Stimulated activated naive CD4-positive, alpha-beta T cell (primary cell): ENCODE measurements at regions not wholly inside any gene's neighbourhood (a gene's known extent, or its start where the extent isn't known, plus 50 kb on each side); places are given as distances from the start of the nearest gene placed in this dataset.

Experiments
- DNase-seq, 6 experiments: peaks; one replicate each; lab custom pipeline; 2025; lab: John Stamatoyannopoulos, UW

DNA sequence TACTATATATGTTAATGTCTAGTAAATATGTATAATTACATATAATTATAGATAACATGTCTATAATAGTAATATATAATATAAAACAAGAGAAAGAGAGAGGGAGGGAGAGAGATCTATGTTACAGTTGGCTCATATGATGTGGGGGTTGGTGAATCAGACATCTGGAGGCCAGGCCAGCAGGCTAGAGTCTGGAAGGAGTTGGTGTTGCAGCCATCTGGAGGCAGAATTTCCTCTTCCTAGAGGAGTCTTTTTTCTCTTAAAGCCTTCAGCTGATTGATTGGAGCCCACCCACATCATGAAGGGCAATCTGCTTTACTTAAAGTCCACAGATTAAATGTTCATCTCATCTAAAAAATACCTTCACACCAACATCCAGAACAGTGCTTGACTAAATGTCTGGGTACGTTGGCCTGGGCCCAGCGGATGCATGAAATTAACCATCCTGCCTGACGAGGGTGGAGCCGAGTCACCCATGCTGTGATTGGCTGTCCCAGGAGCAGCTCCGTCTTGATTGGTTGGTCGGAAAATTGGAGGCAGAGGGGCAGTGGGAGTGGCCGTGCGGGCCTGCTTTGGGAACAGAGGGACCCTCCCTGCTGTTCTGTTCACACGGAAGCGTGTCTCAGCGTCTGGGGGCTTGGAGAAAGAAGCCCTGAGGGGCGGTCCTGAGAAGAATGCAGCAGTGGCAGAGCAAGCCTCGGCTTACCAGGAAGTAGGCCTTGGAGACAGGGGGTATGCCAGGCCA, 392.4 kb downstream of the QKI start:
- no peak for DNase-seq

DNA sequence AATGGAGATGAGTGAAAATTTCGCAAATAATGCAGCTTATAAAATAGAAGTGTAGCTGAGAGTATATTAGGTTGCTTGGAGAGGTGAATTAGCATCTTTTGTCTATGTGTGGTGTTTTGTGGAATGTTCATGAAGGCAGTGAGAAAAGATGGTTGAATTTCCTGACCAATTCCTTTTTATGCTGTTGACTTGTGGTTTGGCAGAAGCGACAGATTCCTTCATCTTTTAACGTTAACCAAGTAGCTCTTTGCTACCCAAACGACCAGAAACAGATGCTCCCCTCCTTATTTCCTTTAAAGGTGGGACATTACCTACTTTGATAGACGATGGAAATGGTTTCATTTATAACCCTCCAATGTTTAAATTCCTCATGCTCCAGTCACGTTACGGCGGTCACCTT, 390.5 kb downstream of the QKI start:
- no peak for DNase-seq

DNA sequence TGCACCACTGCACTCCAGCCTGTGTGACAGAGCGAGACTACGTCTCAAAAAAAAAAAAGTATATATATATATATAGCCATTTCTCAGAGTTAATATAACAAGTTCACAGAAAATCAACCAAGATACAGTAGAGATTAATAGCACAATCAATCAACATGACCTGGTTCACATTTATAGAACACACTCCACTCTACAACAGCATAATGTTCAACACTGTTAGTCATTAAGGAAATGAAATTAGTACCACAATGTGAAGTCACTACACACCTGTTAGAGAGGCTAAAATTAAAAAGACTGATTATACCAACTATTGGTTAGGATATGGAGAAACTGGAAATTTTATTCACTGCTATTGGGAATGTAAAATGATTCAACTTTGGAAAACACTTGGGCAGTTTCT, 387.7 kb downstream of the QKI start:
- DNase-seq = no peak

DNA sequence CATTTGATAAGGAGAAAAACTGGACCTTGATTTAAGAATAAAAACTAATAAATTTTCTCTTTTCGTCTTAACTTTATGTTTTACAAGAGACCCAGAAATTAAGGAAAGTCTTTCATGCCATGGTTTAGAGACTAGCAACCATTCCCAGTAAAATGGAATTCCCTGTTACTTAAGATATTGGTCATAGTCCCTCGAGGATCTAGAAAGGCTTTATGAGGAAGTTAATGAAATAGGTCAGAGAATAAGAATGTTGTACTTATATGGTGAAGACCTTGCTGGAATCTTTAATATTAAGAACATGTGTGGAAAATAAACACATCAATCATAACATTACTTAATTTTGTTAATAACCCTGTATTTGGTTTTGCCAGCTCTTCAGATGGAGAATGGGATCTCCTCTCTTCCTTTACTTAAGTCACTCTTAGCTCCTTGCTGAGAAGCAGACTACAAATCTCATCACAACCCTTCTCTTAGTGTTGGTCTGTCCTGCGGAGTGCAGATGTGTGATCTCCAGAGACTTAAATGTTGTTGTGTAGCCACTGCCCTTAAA, 382.9 kb downstream of the QKI start:
- DNase-seq = no peak

DNA sequence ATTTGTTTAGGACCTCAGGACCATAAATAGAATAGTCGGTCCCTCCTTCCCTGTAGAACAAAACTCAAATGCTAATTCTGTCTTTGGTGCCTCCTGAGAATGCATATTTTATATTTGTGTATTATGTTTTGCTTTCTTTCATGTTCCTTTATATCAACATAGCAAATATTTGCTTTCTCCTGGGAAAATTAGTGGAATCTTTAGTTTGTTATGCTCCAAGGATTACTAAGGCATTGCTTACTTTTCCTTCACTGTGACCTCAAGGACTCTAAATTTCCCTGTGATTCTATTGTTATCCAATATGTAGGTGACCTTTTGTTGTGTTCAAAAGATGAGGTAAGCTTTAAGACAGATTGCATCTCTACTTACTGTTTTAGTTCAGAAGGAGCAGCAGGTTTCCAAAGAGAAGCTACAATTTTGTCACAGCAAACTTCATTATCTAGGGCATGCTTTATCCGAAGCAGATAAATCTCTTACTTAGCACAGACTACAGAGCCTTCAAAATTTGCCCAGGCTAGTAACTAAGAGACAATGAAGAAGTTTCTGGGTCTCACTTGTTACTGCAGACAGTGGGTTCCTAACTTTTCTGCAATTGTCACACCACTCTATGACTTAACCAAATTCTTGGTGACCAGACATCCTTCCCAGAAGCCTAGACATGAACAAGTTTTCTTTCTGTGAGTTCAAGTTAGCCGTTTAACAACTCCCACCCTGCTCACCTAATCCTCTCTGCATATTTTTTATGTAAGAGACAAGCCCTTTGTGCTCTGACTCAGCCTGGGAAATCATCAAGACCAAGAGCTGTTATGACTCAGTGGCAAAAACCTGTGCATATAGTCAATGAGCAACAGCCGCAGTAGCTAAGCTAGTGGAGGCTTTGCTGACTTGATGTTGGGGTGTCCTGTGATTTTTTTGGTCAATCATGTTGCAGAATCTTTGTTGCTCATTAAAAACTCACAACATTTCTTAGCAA, 378.8 kb downstream of the QKI start:
- no peak for DNase-seq

DNA sequence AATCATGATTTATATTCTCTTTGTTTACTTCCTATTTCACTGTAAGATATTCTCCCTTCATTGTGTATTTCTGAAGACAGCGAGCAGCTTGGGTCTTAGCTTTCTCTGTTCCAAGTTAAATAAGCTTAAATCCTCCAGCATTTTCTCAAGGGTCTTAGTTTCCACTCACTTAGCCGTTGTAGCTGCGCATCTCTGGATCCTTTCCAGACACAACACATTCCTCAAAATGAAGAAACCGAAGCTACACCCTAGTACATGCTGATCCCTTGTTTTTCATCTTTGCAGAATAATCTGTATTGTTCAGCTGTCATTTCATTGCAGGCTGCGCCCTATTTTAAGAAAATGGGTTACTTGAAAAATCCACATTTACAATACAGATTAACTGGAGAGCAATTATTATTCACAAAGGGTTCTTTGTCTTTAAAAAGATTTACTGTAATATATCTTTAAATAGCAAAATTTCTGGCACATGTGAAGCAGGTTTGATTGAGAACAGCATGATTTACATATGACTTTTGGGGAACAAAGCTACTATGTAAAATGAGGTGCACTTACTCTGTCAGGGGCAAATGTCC, 375.8 kb downstream of the QKI start:
- no peak for DNase-seq

DNA sequence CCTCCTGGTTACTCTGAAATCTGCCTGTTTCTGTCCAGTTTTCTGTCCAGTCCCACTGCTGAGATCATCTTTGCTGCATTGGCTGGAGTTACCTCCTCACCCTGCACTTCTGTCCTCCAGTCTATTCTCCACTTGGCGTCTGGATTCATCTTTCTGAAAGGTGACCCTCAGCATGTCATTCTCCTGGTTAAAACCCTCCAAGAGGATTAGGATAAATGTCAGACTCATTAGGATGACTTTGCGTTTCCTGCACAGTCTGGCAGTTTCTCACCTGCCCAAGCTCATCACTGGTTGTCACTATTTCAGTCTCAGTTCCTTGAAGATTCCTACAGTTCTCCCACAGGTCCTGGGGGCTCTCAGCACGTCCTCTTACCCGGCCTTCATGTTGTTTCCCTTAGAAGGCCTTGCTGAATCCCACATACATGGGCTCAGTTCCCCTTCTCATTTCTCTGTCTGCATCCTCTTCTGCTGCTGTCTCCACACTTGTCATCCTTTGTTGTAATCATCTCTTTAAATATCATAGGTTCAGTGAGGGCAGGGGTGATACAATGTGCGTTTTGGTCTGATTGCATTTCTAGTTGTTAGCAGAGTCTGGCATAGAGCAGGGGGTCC, 374.8 kb downstream of the QKI start:
- no peak for DNase-seq

DNA sequence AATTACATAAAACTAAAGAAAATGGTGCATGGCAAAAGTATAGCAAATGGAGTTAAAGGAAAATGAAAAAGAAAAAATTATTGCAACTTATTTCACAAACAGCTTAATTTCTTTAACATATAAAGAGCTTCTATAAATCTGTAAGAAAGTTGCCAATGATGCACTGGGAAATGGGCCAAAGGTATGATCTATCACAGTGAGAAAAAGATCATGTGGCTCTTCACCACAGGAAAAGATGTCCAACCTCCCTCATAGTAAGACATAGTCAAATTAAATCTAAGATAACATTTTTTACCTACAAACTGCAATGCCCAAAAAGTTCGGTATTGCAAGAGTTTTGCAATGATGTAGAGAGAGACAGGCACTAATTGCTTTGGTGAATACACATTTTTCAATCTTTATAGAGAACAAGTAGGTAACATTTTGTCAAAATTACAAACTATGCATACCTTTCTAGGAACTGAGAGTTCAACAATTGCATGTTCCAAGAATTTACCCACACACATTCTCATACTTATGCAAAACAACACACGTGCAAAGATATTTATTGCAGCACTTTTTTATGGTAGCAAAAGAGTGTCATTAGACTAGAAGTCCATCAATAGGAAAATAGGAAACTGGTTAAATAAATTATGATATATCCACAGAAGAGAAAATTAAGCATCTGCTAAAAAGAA, 372.6 kb downstream of the QKI start:
- DNase-seq = no peak

DNA sequence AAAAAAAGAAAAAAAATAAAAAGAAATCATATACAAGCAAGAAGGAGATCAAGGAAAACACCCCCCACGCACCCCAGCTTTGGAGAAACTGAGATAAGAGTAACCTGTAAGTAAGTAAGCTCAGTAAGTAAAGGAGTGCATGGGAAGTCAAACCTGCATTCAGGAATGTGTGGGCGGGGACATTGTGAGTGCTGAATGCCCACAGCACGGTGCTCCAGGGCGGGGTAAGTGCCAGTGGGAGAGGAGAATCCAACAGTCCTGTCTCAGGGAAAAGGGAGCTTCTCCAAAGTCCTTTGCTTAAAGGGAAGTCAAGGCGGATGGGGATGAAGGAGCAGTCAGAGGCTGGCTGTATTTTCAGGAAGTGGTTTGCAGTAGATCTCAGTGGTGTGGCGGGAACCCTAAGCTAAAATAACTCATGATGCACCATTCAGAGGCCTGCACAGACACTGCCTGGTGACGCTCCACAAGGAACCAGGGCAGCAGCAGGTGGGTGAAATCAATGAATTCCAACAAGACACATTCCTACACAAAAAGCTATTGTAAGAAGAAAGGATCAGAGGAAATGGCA, 368.0 kb downstream of the QKI start:
- DNase-seq = no peak

DNA sequence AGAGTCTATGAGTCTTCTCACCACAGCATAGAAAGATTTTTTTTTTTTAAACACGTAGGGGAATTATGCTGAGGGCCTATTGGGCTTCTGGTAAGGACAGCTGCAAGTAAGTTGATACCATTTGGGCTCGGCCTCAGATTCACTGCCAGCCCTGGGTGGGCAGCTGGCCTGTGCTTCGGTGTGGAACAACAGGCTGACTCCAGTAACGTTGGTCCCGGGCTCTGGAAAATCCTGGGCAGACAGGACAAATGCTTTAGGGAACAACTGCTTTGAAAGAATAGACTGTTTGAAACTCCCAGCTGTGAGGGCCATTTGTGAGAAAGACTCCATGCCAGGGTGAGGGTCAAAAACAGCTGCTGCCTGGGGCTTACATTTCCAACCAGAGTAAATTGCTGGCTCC, 366.5 kb downstream of the QKI start:
- DNase-seq = no peak

DNA sequence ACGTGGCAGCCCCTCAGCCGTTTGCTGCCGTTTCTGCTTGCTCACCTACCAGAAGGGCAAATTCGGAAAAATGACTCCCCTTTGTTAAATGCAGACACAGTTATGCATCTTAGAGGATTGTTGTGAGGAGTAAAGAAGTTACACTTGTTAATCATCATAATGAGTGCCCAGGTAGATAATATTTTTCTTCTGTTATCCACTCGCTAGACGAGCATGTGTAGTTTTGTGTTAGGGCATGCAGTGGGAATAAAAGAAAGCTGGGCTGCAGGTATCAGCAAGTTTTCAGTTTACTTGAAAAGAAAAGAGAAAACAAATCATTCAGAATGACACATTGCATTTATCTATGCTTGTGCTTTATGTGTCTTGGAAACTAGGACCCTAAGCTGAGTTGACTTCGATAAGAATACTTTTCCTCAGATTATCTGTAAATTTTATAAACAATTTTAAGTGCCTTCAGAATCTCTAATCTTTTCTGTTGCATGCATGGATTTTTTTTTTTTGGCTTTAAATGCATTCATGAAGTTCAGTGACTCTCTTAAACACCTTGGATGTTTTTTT, 365.3 kb downstream of the QKI start:
- DNase-seq = no peak

DNA sequence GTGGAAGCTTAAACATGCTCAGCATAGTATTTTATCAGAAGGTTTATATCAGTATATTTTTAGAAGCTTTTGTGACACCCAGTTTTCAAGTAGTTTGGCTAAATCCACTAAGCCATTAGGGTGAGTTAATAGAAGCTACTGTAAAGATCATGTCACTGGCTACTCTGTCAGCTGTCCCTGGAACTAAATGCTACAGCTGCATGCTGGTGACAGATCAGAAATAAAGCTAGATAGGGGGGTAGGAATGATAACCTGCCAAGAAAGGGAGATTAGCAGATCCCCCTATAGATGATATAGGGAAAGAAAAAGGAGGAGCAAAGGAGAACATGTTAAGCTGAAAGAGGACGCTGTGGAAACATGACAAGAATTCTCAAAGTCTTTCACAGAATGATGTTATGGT, 363.2 kb downstream of the QKI start:
- DNase-seq = no peak

DNA sequence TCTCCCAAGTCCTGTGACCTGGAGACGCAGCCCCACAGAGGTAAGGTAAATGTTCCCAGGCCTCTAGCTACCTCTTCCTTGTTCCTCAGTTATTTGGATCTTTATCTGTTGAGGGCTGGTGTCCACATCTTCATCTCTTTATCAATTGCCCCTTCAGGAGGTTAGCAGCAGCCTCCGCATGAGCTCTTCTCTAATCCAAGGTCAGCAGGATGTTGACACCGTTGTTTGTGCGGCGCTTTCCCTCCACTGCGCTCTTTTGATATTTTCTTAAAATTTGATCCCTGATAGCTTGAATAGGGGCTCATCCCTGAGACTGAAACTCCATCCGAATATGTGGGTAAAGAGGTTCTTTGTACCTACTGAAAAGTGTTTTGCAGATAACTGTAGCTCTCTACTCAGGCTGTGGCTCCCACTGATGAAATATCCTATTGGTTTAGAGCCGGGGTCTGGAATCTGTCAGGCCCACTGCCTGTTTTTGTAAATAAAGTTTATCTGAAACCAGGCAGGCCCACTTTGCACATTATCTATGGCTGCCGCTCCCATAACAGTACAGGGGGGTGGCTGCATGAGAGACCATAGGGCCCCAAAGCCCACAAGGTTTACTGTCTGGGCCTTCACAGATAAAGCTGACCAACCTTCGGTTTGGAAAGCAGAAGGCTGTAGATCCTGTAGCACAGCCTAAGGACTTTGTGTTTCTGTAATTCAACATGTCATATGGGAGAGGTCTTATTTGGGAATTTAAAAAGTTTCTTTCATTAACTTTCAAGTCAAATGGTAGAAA, 362.6 kb downstream of the QKI start:
- DNase-seq = no peak

DNA sequence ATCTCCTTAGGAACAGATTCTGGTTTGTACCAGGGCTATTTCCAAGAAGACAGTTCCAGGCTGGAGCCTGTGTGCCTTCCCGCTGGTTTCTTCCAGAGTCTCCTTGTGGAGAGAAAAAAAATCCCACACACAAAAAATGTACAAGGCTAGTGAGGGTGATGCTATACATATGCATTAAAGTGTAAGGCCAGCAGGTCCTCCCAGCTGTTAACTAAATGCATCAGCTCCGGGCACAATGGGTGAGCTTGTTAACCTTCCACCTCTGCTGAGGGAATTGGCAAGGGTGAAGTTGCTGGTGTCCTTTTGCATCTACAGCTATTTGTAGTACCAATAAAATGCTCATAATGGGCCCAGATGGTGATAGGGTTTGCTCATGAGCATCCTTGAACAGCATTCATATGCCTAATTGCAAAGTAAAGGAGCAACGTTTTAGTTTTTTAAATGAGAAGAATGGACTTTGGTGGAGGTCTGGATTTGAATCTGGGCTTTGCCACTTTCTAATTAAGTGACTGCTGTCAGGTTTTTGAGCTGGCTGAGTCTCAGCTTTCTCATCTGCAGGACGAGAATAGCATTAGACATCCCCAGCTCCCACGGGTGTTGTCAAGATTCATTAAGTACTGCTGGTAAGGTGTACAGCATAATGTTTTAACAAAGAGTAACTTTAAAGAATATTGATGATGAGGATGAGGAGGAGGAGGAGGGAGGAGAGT, 361.8 kb downstream of the QKI start:
- DNase-seq = no peak

DNA sequence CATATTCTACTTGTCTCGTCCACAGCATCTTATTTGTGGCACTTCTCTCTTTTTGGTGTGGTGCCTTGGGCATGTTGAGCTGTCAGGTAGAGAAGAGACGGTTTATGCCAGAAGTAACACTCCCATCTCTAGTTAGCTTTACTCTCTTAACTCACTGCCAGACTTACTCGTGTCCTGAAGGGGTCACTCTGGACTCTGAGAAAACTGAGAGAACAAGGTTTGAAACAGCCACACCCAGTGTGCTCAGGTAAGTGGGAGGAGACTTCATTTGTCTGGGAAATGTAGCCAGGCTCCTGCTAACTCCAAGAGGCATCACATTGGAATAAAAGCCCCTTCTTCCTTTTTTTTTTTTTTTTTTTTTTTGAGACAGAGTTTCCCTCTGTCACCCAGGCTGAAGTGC, 360.8 kb downstream of the QKI start:
- no peak for DNase-seq

DNA sequence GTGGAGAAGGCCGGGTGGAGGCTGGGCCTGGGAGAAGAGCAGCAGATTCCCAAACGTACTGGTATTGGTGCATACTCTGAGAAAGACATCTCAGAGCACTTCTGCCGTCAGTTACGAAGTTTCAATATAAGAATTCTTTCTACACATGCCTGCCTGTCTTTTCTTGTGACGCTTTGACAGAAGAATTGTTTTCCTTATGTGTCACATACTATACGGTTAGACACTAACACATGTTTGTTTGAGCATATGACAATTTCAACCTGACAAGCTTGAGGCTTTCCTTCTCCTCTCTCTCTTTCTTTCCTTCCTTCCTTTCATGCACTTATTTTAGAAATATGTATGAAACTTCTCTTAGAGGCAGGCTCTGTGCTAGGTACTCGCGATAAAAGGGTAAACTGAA, 360.0 kb downstream of the QKI start:
- DNase-seq = no peak

DNA sequence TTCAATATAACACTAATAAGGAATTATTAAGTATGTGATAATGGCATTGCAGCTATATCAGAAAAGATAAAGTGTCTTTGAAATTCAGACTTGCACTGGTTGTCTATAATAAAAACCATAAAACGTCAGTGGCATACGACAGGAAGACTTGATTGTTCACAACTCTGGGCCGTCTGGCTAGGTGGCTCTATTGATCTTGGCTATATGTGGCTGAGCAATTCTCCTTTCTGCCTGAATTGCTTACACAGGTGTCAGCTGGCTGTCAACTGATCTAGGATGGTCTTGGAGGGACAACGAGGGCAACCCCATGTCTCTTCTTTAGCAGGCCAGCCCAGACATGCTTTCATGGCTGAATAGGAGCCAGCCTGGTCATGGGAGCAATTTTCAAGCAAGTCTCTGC, 359.1 kb downstream of the QKI start:
- no peak for DNase-seq

DNA sequence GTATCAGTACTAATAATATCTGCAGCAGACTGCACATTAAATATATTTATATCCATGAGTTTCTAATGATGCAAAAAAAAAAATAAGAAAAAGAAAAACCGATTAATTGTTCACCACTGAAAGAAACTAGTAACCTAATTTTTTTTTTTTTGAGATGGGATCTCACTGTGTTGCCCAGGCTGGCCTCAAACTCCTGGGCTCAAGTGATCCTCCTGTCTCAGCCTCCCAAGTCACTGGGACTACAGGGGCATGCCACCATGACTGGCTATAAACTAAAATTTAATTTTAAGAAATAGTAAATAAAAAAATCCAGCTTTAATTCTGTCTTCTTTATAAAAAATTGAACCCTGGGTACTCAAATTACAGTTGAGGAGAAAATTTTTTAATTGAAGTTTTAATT, 358.2 kb downstream of the QKI start:
- DNase-seq = no peak

DNA sequence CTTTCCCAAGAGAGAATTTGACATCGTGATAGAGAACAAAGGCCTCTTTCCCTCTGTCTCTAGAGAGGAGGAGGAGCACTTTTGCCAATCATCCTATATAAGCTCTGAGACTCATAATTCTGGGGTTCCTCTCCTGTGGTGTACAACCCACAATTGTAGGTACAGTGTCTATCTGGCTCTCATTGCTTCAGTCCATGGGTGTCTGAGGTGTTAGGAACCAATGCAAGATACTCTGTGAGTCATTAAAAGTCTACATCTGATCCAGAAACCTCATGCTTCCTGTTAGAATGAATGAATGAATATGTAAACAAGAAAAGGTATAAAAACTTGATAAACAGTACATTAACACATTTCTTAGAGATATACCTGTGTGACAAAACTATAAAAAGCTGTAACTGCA, 356.7 kb downstream of the QKI start:
- DNase-seq = no peak

DNA sequence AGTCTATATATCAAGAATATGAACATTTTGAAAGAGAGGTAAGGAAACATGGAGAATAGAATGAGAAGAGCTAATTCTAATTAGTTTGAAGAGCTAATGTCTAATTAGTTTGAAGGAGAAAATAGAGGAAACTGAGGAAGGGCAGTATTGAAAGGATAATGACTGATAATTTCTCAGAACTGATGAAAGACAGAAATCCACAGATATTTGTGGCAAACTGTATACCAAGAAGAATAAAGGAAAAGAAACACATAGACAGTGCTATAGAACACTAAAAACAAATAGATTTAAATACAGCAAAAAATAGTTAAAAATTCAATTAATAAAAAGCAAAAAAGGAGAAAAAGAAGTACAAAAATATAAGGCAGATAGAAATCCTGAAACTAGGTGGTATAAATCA, 354.4 kb downstream of the QKI start:
- no peak for DNase-seq
